ENCODE measurements at regions not wholly inside any gene's neighbourhood (a gene's known extent, or its start where the extent isn't known, plus 50 kb on each side); places are given as distances from the start of the nearest gene placed in this dataset.

GRCh38 chr3:18843188-18843587 is 305.1 kb upstream of the KCNH8 start:
- Histone ChIP-seq H4K8ac (ENCODE audit: low read depth, low read length) (no peak overlapping the region), H2BK5ac (ENCODE audit: low read length) (no peak overlapping the region), H3K4me1 (ENCODE audit: control insufficient read depth in 2 of 2, insufficient read depth in 1 of 2, low read depth in 1 of 2, low read length in 2 of 2) (no peaks in the 10 kb centered on the region), H3K4ac (ENCODE audit: low read length) (no peak overlapping the region), H2BK15ac (ENCODE audit: low read length) (no peak overlapping the region), H3K79me1 (ENCODE audit: low read depth, low read length) (no peaks in the 10 kb centered on the region), H3K9ac (ENCODE audit: low read depth, low read length, poor library complexity) (no peak overlapping the region), H3K14ac (ENCODE audit: low read length) (no peak overlapping the region), H3K27me3 (ENCODE audit: control insufficient read depth in 3 of 3, insufficient read depth in 3 of 3, low read depth in 1 of 3, low read length in 3 of 3) (no peaks in the 10 kb centered on the region), H3K23ac (ENCODE audit: low read depth, low read length, poor library complexity) (no peak overlapping the region), H3K9me3 (replicated peaks in 1 of 2; ENCODE audit: control insufficient read depth in 2 of 2, insufficient read depth in 1 of 2, low read depth in 1 of 2, low read length in 2 of 2) (no peaks in the 10 kb centered on the region), H2AK5ac (ENCODE audit: low read depth, low read length) (no peak overlapping the region), H2BK12ac (ENCODE audit: low read length) (no peak overlapping the region), H3K4me2 (ENCODE audit: insufficient read depth, low read length, poor library complexity, severe bottlenecking) (no peak overlapping the region), H3K27ac (replicated peaks; ENCODE audit: low read length) (no peak overlapping the region), H3K4me3 (ENCODE audit: low read length in 2 of 2) (no peak overlapping the region), H2BK120ac (ENCODE audit: low read depth, low read length) (no peak overlapping the region), H2AFZ (ENCODE audit: low read length) (no peak overlapping the region), H3K18ac (ENCODE audit: low read length) (no peak overlapping the region), H4K91ac (ENCODE audit: low read depth, low read length, poor library complexity) (no peak overlapping the region), H3K36me3 (replicated peaks in 1 of 2; ENCODE audit: control insufficient read depth in 2 of 2, insufficient read depth in 2 of 2, low read length in 2 of 2) (no peaks in the 10 kb centered on the region)
- no CpG with 5 or more reads among the region's 3 CpGs for WGBS, 2 donors (ENCODE audit: extremely low coverage in 2 of 2, insufficient read length in 2 of 2, insufficient replicate concordance in 1 of 2)
- DNase-seq (ENCODE audit: low spot score): no peak

- no CpG with 5 or more reads among the region's 6 CpGs for WGBS, 2 donors (ENCODE audit: extremely low coverage in 2 of 2, insufficient read length in 2 of 2, insufficient replicate concordance in 1 of 2)
- Histone ChIP-seq H3K9me3 (replicated peaks in 1 of 2; ENCODE audit: control insufficient read depth in 2 of 2, insufficient read depth in 1 of 2, low read depth in 1 of 2, low read length in 2 of 2) (no peaks in the 10 kb centered on the region), H3K79me1 (ENCODE audit: low read depth, low read length) (no peaks in the 10 kb centered on the region), H4K8ac (ENCODE audit: low read depth, low read length) (no peak overlapping the region), H3K27ac (replicated peaks; ENCODE audit: low read length) (no peak overlapping the region), H3K4me1 (ENCODE audit: control insufficient read depth in 2 of 2, insufficient read depth in 1 of 2, low read depth in 1 of 2, low read length in 2 of 2) (no peaks in the 10 kb centered on the region), H2BK5ac (ENCODE audit: low read length) (no peak overlapping the region), H4K91ac (ENCODE audit: low read depth, low read length, poor library complexity) (no peak overlapping the region), H2AFZ (ENCODE audit: low read length) (no peak overlapping the region), H3K36me3 (replicated peaks in 1 of 2; ENCODE audit: control insufficient read depth in 2 of 2, insufficient read depth in 2 of 2, low read length in 2 of 2) (no peaks in the 10 kb centered on the region), H3K9ac (ENCODE audit: low read depth, low read length, poor library complexity) (no peak overlapping the region), H2BK15ac (ENCODE audit: low read length) (no peak overlapping the region), H2BK120ac (ENCODE audit: low read depth, low read length) (no peak overlapping the region), H3K23ac (ENCODE audit: low read depth, low read length, poor library complexity) (no peak overlapping the region), H2AK5ac (ENCODE audit: low read depth, low read length) (no peak overlapping the region), H3K27me3 (ENCODE audit: control insufficient read depth in 3 of 3, insufficient read depth in 3 of 3, low read depth in 1 of 3, low read length in 3 of 3) (no peaks in the 10 kb centered on the region), H3K4me3 (ENCODE audit: low read length in 2 of 2) (no peak overlapping the region), H3K18ac (ENCODE audit: low read length) (no peak overlapping the region), H2BK12ac (ENCODE audit: low read length) (no peak overlapping the region), H3K14ac (ENCODE audit: low read length) (no peak overlapping the region), H3K4ac (ENCODE audit: low read length) (no peak overlapping the region), H3K4me2 (ENCODE audit: insufficient read depth, low read length, poor library complexity, severe bottlenecking) (no peak overlapping the region)
- DNase-seq (ENCODE audit: low spot score): no peak
Measured at GRCh38 chr3:18841422-18842343, 306.6 kb upstream of the KCNH8 start.

DNA sequence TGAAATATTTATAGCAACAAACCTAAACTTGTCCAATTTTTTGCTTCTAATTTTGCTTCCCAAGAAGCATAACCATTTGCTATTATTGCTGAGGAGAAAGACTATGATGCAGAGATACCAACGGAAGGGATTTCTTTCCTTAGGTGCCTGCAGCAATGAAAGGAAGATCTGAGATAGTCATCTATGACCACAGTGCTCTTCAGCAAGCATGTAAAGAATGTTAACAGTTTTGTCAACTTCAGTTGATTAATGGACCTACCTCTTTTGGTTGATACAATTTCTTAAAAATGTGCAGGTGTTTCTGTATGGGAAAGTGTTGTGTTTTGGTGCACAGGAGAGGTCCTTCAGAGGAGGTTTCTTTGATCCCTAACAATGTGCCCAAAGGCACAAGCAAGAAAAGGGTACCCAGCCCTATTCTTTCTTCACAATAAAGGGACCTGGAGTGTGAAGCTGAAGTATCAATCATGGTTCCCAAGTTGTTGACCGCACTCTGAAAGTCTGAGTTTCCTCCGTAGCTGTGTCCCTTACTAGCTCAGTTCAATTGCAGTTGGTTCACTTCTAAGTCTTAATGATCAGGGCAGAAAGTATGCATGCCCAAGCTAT is 307.7 kb upstream of the KCNH8 start:
- DNase-seq (ENCODE audit: low spot score): no peak
- Histone ChIP-seq H3K27me3 (ENCODE audit: control insufficient read depth in 3 of 3, insufficient read depth in 3 of 3, low read depth in 1 of 3, low read length in 3 of 3) (no peaks in the 10 kb centered on the region), H3K4me3 (ENCODE audit: low read length in 2 of 2) (no peak overlapping the region)

DNA sequence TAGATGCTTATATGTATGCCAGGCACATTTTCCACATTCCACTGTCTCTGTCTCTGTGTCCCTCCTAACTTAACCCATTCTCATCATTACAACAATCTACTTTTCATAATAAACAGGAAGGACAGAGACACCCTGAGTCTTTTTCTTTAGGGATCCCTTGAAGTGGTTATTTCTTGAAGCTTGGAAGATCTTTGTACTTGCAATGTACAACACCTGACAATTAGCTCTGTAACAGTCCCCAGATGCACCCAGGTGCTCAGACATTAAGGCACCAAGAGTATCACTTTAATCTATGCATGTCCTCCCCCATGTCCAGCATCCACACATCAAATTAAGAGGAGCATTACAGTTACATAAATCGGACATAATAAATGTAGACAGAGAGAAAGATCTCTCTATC is 309.6 kb upstream of the KCNH8 start:
- no peak overlapping the region for H4K8ac ChIP-seq (ENCODE audit: low read depth, low read length)
- no peak overlapping the region for H2BK12ac ChIP-seq (ENCODE audit: low read length)
- H3K18ac ChIP-seq (ENCODE audit: low read length): no peak overlapping the region
- H2BK5ac ChIP-seq (ENCODE audit: low read length): no peak overlapping the region
- H3K4me1 ChIP-seq (ENCODE audit: control insufficient read depth in 2 of 2, insufficient read depth in 1 of 2, low read depth in 1 of 2, low read length in 2 of 2): no peaks in the 10 kb centered on the region
- no peak overlapping the region for H3K14ac ChIP-seq (ENCODE audit: low read length)
- H3K36me3 ChIP-seq (replicated peaks in 1 of 2; ENCODE audit: control insufficient read depth in 2 of 2, insufficient read depth in 2 of 2, low read length in 2 of 2): no peaks in the 10 kb centered on the region
- H3K27ac ChIP-seq (replicated peaks; ENCODE audit: low read length): no peak overlapping the region
- H2AFZ ChIP-seq (ENCODE audit: low read length): no peak overlapping the region
- H2AK5ac ChIP-seq (ENCODE audit: low read depth, low read length): no peak overlapping the region
- DNase-seq (ENCODE audit: low spot score): no peak
- H3K9me3 ChIP-seq (replicated peaks in 1 of 2; ENCODE audit: control insufficient read depth in 2 of 2, insufficient read depth in 1 of 2, low read depth in 1 of 2, low read length in 2 of 2): no peaks in the 10 kb centered on the region
- no peak overlapping the region for H3K9ac ChIP-seq (ENCODE audit: low read depth, low read length, poor library complexity)
- no peak overlapping the region for H3K4me3 ChIP-seq (ENCODE audit: low read length in 2 of 2)
- no peak overlapping the region for H3K4ac ChIP-seq (ENCODE audit: low read length)
- H3K23ac ChIP-seq (ENCODE audit: low read depth, low read length, poor library complexity): no peak overlapping the region
- H2BK120ac ChIP-seq (ENCODE audit: low read depth, low read length): no peak overlapping the region
- WGBS, 2 donors (ENCODE audit: extremely low coverage in 2 of 2, insufficient read length in 2 of 2, insufficient replicate concordance in 1 of 2): no CpG with 5 or more reads among the region's 1 CpG
- H4K91ac ChIP-seq (ENCODE audit: low read depth, low read length, poor library complexity): no peak overlapping the region
- no peaks in the 10 kb centered on the region for H3K79me1 ChIP-seq (ENCODE audit: low read depth, low read length)
- no peaks in the 10 kb centered on the region for H3K27me3 ChIP-seq (ENCODE audit: control insufficient read depth in 3 of 3, insufficient read depth in 3 of 3, low read depth in 1 of 3, low read length in 3 of 3)
- no peak overlapping the region for H3K4me2 ChIP-seq (ENCODE audit: insufficient read depth, low read length, poor library complexity, severe bottlenecking)
- no peak overlapping the region for H2BK15ac ChIP-seq (ENCODE audit: low read length)

More for the DNA sequence above, 307.7 kb upstream of the KCNH8 start:
- Histone ChIP-seq H3K14ac (ENCODE audit: low read length) (no peak overlapping the region), H3K4me2 (ENCODE audit: insufficient read depth, low read length, poor library complexity, severe bottlenecking) (no peak overlapping the region), H3K18ac (ENCODE audit: low read length) (no peak overlapping the region), H3K4ac (ENCODE audit: low read length) (no peak overlapping the region), H4K91ac (ENCODE audit: low read depth, low read length, poor library complexity) (no peak overlapping the region), H3K27ac (replicated peaks; ENCODE audit: low read length) (no peak overlapping the region), H2BK5ac (ENCODE audit: low read length) (no peak overlapping the region), H3K79me1 (ENCODE audit: low read depth, low read length) (no peaks in the 10 kb centered on the region), H2AFZ (ENCODE audit: low read length) (no peak overlapping the region), H2AK5ac (ENCODE audit: low read depth, low read length) (no peak overlapping the region), H2BK120ac (ENCODE audit: low read depth, low read length) (no peak overlapping the region), H3K9ac (ENCODE audit: low read depth, low read length, poor library complexity) (no peak overlapping the region), H3K23ac (ENCODE audit: low read depth, low read length, poor library complexity) (no peak overlapping the region), H3K4me1 (ENCODE audit: control insufficient read depth in 2 of 2, insufficient read depth in 1 of 2, low read depth in 1 of 2, low read length in 2 of 2) (no peaks in the 10 kb centered on the region), H3K36me3 (replicated peaks in 1 of 2; ENCODE audit: control insufficient read depth in 2 of 2, insufficient read depth in 2 of 2, low read length in 2 of 2) (no peaks in the 10 kb centered on the region), H4K8ac (ENCODE audit: low read depth, low read length) (no peak overlapping the region), H2BK15ac (ENCODE audit: low read length) (no peak overlapping the region), H2BK12ac (ENCODE audit: low read length) (no peak overlapping the region), H3K9me3 (replicated peaks in 1 of 2; ENCODE audit: control insufficient read depth in 2 of 2, insufficient read depth in 1 of 2, low read depth in 1 of 2, low read length in 2 of 2) (no peaks in the 10 kb centered on the region)
- WGBS, 2 donors (ENCODE audit: extremely low coverage in 2 of 2, insufficient read length in 2 of 2, insufficient replicate concordance in 1 of 2): no CpG with 5 or more reads among the region's 3 CpGs

Measured in neuronal stem cell (in vitro differentiated cells).